HEK293 (cell line): ENCODE measurements at regions not wholly inside any gene's neighbourhood (a gene's known extent, or its start where the extent isn't known, plus 50 kb on each side); places are given as distances from the start of the nearest gene placed in this dataset.

Source experiments
- CTCF ChIP-seq: fragments of 450-650 bp; formaldehyde crosslinking; IDR thresholded peaks from 2 replicates; pipeline ENCODE4 v1.5.1; 2016; ENCODE audit warnings: missing biosample characterization, missing genetic modification characterization
- GLI4 ChIP-seq: fragments of 450-650 bp; formaldehyde crosslinking; IDR thresholded peaks from 2 replicates; pipeline ENCODE4 v1.5.1; 2016; ENCODE audit warnings: missing biosample characterization, missing genetic modification characterization
- PRDM4 ChIP-seq: fragments of 450-650 bp; formaldehyde crosslinking; IDR thresholded peaks from 2 replicates; pipeline ENCODE4 v1.5.1; 2017; ENCODE audit warnings: missing biosample characterization, missing genetic modification characterization
- PRDM6 ChIP-seq: fragments of 450-650 bp; formaldehyde crosslinking; IDR thresholded peaks from 2 replicates; pipeline ENCODE4 v1.5.1; 2017; ENCODE audit warnings: missing biosample characterization, missing genetic modification characterization
- RBAK ChIP-seq: fragments of 450-650 bp; formaldehyde crosslinking; IDR thresholded peaks from 2 replicates; pipeline ENCODE4 v1.5.1; 2016; ENCODE audit warnings: missing biosample characterization, missing genetic modification characterization
- SALL2 ChIP-seq: fragments of 450-650 bp; formaldehyde crosslinking; IDR thresholded peaks from 2 replicates; pipeline ENCODE4 v1.5.0; 2017; ENCODE audit warnings: missing biosample characterization, mild to moderate bottlenecking, missing genetic modification characterization, borderline replicate concordance
- TCF7L2 ChIP-seq: IDR thresholded peaks from 2 replicates; pipeline ENCODE4 v1.6.1; 2011; ENCODE audit warnings: low read depth, mild to moderate bottlenecking, inconsistent platforms, low read length, moderate library complexity, borderline replicate concordance
- YY1 ChIP-seq: fragments of 450-650 bp; formaldehyde crosslinking; IDR thresholded peaks from 2 replicates; pipeline ENCODE4 v1.5.1; 2018; ENCODE audit warnings: missing biosample characterization, missing genetic modification characterization
- ZBTB20 ChIP-seq: fragments of 450-650 bp; formaldehyde crosslinking; IDR thresholded peaks from 2 replicates; pipeline ENCODE4 v1.5.1; 2016; ENCODE audit warnings: missing biosample characterization, missing genetic modification characterization
- ZNF18 ChIP-seq: fragments of 450-650 bp; formaldehyde crosslinking; IDR thresholded peaks from 2 replicates; pipeline ENCODE4 v1.5.1; 2016; ENCODE audit warnings: missing biosample characterization, missing genetic modification characterization
- ZNF416 ChIP-seq: fragments of 450-650 bp; formaldehyde crosslinking; IDR thresholded peaks from 2 replicates; pipeline ENCODE4 v1.5.1; 2016; ENCODE audit warnings: missing biosample characterization, missing genetic modification characterization
- ZNF529 ChIP-seq: fragments of 450-650 bp; formaldehyde crosslinking; IDR thresholded peaks from 2 replicates; pipeline ENCODE4 v1.5.1; 2017; ENCODE audit warnings: missing genetic modification characterization, missing biosample characterization; ENCODE audit not compliant: insufficient replicate concordance

- TF ChIP-seq PRDM6 (tag by site-specific recombination) (no peak), PRDM4 (tag by site-specific recombination) (no peak), CTCF (tag by site-specific recombination) (no peak), GLI4 (no peak), SALL2 (tag by site-specific recombination) (no peak), ZNF18 (tag by site-specific recombination) (no peak), RBAK (tag by site-specific recombination) (no peak), TCF7L2 (no peak), ZBTB20 (tag by site-specific recombination) (no peak), YY1 (tag by site-specific recombination) (no peak), ZNF529 (tag by site-specific recombination) (no peak), ZNF416 (tag by site-specific recombination) (no peak)
Observed at GRCh38 chr7:54337466-54337865, 204.7 kb upstream of the VSTM2A start.
